Gastrocnemius medialis (tissue), 4 donors: ENCODE measurements at regions not wholly inside any gene's neighbourhood (a gene's known extent, or its start where the extent isn't known, plus 50 kb on each side); places are given as distances from the start of the nearest gene placed in this dataset.

Experiments used
- ATAC-seq, 2 donors: fragments of 150-250 bp; one replicate each; pipeline ENCODE4 v1.9.1; 2016
- DNase-seq, 2 donors: peaks; one replicate each; pipeline ENCODE4 v3.0.0-alpha.2; 2019
- H3K27ac ChIP-seq, 4 donors: fragments of 200-600 bp; sonication (generic); 1 replicate in 1 of 4; 2 replicates in 3 of 4; pipeline ENCODE4 v1.5.1; 2016 to 2018; ENCODE audit warnings: mild to moderate bottlenecking in 2 of 4, moderate library complexity in 1 of 4
- H3K27me3 ChIP-seq, 3 donors: fragments of 200-600 bp; sonication (generic) in 2 of 3; 1 replicate in 1 of 3; 2 replicates in 2 of 3; pipeline versions ENCODE4 v1.5.1 to v1.6.0; 2016 to 2019; ENCODE audit warnings: mild to moderate bottlenecking in 1 of 3, moderate library complexity in 1 of 3
- H3K36me3 ChIP-seq, 2 donors: fragments of 200-600 bp; sonication (generic) in 1 of 2; one replicate each; pipeline ENCODE4 v1.5.1; 2017 to 2018
- H3K4me1 ChIP-seq, 2 donors: fragments of 200-600 bp; sonication (generic) in 1 of 2; one replicate each; pipeline ENCODE4 v1.5.1; 2016 to 2017; ENCODE audit warnings: mild to moderate bottlenecking in 2 of 2
- H3K4me3 ChIP-seq, 4 donors: fragments of 200-600 bp; sonication (generic) in 3 of 4; 1 replicate in 1 of 4; 2 replicates in 3 of 4; pipeline ENCODE4 v1.5.1; 2016 to 2019; ENCODE audit warnings: mild to moderate bottlenecking in 2 of 4
- H3K9me3 ChIP-seq, 3 donors: fragments of 200-600 bp; sonication (generic) in 2 of 3; 1 replicate in 1 of 3; 2 replicates in 2 of 3; pipeline ENCODE4 v1.5.1; 2016 to 2019
- POLR2A ChIP-seq, 2 donors: fragments of 450-650 bp; IDR thresholded peaks; one replicate each; pipeline ENCODE4 v1.6.1; 2017; ENCODE audit warnings: antibody characterized with exemption in 2 of 2, mild to moderate bottlenecking in 2 of 2, moderate library complexity in 2 of 2
- in situ Hi-C, 4 donors: fragments of 200-750 bp; cut with MboI; loops; one replicate each; pipeline versions ENCODE4 v1.15.0 to v1.8.0; 2017; ENCODE audit warnings: low sequenced_read_pairs in 4 of 4
- intact Hi-C: fragments of 100-400 bp; cut with DNase I; formaldehyde crosslinking; loops from one replicate; pipeline ENCODE4 v1.15.1; 2023; ENCODE audit warnings: low total_unique reads
- TF ChIP-seq, protein P1 (sequence below), 5 experiments: fragments of 450-650 bp in 3 of 5; fragments of 200-600 bp in 2 of 5; sonication (generic) in 2 of 5; IDR thresholded peaks in 4 of 5; conservative IDR thresholded peaks in 1 of 5; 1 replicate in 4 of 5; 2 replicates in 1 of 5; pipeline ENCODE4 v1.5.1; 2016 to 2019; ENCODE audit warnings: antibody characterized with exemption in 5 of 5, mild to moderate bottlenecking in 3 of 5, moderate library complexity in 3 of 5

DNA sequence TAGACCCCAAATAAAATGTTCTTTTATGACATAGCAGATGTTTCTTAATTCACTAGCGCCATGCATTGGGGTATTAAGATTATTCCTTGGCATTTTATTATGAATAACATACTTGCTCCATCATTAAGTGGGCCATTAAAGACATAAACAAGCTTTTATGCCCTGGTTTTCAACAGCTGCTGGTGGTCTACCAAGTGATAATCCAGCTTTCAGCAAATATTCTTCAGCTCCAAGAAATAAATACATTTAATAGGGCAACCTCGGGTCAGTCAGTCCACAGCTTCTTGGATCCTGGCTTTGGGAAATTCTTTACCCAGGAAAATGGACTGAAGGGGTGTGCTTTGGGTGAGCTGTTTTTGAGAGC is 217.3 kb upstream of the IRX3 start:
- intact Hi-C loops (no loop called here), in situ Hi-C loops (no loop called here)
- Histone ChIP-seq H3K36me3 (no peaks in the 10 kb centered on the region), H3K4me1 (peaks cover 8 to 17% of the 10 kb centered on the region in 2 donors), H3K27me3 (no peaks in the 10 kb centered on the region), H3K4me3 (no peak overlapping the region), H3K27ac (no peak overlapping the region), H3K9me3 (no peaks in the 10 kb centered on the region)
- DNase-seq (no peak), ATAC-seq (no peak)
- no peak for TF ChIP-seq POLR2A (IDR thresholded peaks at IDR 0.05)
- TF ChIP-seq, protein P1, sequence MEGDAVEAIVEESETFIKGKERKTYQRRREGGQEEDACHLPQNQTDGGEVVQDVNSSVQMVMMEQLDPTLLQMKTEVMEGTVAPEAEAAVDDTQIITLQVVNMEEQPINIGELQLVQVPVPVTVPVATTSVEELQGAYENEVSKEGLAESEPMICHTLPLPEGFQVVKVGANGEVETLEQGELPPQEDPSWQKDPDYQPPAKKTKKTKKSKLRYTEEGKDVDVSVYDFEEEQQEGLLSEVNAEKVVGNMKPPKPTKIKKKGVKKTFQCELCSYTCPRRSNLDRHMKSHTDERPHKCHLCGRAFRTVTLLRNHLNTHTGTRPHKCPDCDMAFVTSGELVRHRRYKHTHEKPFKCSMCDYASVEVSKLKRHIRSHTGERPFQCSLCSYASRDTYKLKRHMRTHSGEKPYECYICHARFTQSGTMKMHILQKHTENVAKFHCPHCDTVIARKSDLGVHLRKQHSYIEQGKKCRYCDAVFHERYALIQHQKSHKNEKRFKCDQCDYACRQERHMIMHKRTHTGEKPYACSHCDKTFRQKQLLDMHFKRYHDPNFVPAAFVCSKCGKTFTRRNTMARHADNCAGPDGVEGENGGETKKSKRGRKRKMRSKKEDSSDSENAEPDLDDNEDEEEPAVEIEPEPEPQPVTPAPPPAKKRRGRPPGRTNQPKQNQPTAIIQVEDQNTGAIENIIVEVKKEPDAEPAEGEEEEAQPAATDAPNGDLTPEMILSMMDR (IDR thresholded peaks at IDR 0.05 in 4 of 5, conservative IDR thresholded peaks at IDR 0.05 in 1 of 5), result no peak

DNA sequence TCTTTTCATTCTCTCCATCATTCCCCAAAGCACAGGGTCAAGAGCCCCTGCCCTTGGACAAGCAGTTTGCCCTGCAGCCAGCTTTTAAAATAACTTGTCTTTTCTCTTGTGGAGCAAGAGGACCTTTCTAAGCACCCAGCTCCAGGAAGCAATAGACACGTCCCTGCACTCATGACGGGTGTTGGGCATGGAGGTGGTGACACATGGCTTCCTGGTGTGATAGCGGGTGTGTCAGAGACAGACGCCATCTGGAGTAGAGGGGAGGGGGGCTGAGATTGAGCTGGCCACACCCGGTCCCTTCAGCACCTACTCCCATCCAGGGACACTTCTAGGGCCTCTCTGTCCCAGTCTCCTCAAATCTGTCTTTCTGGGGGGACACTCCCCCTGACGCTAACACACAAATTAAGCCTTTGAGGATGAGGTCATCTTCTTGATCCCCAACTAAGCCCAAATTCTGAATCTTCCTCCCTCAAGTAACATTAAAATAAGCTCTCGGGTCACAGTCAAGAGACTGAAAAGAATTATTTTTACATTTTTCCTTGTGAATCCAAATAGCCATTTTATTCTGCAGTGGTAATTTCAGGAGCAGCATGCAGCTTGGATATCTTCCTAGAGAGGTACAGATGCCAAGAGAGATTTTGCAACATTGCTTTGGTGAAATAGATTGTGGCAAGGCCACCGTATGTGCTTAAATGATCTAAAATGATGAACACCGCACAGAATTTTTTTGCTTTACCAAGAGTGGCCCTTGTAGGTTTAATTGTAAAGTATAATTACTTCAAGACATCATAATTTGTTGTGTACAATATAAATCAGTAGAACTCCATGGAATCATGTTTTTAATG is 216.6 kb upstream of the IRX3 start:
- Histone ChIP-seq H3K4me1 (peaks cover 8 to 17% of the 10 kb centered on the region in 2 donors), H3K9me3 (no peaks in the 10 kb centered on the region), H3K4me3 (no peak overlapping the region), H3K36me3 (no peaks in the 10 kb centered on the region), H3K27ac (no peak overlapping the region), H3K27me3 (no peaks in the 10 kb centered on the region)
- TF ChIP-seq POLR2A (IDR thresholded peaks at IDR 0.05), result no peak
- TF ChIP-seq, protein P1 (IDR thresholded peaks at IDR 0.05 in 4 of 5, conservative IDR thresholded peaks at IDR 0.05 in 1 of 5), result no peak
- in situ Hi-C loops, result no loop called here
- ATAC-seq (peak; percentile 66 to 78), DNase-seq (peak in 1 of 2 donors; percentile 24)
- intact Hi-C loops, result no loop called here

DNA sequence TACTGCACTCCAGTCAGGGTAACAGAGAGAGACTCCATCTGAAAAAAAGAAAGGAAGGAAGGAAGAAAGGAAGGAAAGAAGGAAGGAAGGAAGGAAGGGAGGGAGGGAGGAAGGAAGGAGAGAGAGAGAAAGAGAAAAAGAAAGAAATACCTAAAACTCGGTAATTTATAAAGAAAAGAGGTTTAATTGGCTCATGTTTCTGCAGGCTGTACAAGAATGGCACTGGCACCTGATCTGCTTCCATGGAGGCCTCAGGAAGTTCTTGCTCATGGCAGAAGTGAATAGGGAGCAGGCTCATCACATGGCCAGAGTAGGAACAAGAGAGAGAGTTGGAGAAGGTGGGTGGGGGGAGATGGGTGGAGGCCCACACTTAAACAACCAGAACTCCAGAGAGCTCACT is 215.2 kb upstream of the IRX3 start:
- intact Hi-C loops, result no loop called here
- no peak for DNase-seq
- Histone ChIP-seq H3K27ac (no peak overlapping the region), H3K4me3 (no peak overlapping the region), H3K9me3 (no peaks in the 10 kb centered on the region), H3K36me3 (no peaks in the 10 kb centered on the region), H3K27me3 (no peaks in the 10 kb centered on the region), H3K4me1 (peaks cover 8 to 17% of the 10 kb centered on the region in 2 donors)
- in situ Hi-C loops, result no loop called here
- no peak for TF ChIP-seq POLR2A (IDR thresholded peaks at IDR 0.05)
- TF ChIP-seq, protein P1 (IDR thresholded peaks at IDR 0.05 in 4 of 5, conservative IDR thresholded peaks at IDR 0.05 in 1 of 5), result no peak
- ATAC-seq, result no peak

DNA sequence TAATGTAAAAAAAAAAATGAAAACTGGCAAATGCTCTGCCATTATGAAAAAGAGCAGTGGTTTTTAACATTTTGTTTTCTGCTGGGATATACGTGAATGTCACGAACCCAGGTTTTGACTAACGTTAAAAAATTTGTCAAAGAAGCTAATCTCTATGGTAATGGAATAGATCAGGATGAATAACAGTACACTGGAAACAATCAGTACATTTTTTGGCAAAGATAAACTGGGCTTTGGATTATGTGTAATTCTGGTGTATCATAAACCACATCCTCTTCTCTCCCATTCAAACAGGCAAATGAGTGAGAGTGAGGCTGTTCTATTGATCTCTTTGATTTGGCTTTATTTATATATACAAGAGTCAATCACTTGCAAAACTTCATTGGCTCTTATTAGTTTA is 207.0 kb upstream of the IRX3 start:
- ATAC-seq, result no peak
- peaks cover 0 to 11% of the 10 kb centered on the region in 2 donors for H3K4me1 ChIP-seq
- no peaks in the 10 kb centered on the region for H3K27me3 ChIP-seq
- no peaks in the 10 kb centered on the region for H3K36me3 ChIP-seq
- no peak for TF ChIP-seq POLR2A (IDR thresholded peaks at IDR 0.05)
- TF ChIP-seq, protein P1 (IDR thresholded peaks at IDR 0.05 in 4 of 5, conservative IDR thresholded peaks at IDR 0.05 in 1 of 5), result no peak
- no peak for DNase-seq
- intact Hi-C loops, result no loop called here
- in situ Hi-C loops, result no loop called here
- no peak overlapping the region for H3K4me3 ChIP-seq
- no peak overlapping the region for H3K27ac ChIP-seq
- H3K9me3 ChIP-seq, result no peaks in the 10 kb centered on the region
